Type B pancreatic cell (in vitro differentiated cells): ENCODE measurements at regions not wholly inside any gene's neighbourhood (a gene's known extent, or its start where the extent isn't known, plus 50 kb on each side); places are given as distances from the start of the nearest gene placed in this dataset.
A peak's percentile ranks its signal among the peaks of the same experiment; 100 is the strongest.
"Not testable (repeated sequence)": the region's sequence is repeated elsewhere in the genome, so short reads cannot be mapped to it uniquely, and the experiment has no call there.

Experiments
- DNase-seq: peaks from one replicate; pipeline ENCODE4 v3.0.0; 2021; ENCODE audit warnings: mixed read lengths; ENCODE audit not compliant: unreplicated experiment; ENCODE audit errors: extremely low spot score
- H3K27ac Mint-ChIP-seq: 2 replicates; pipeline ENCODE4 v1.8.0; 2021; ENCODE audit warnings: mild to moderate bottlenecking, mixed read lengths
- H3K27me3 Mint-ChIP-seq: 2 replicates; pipeline ENCODE4 v1.8.0; 2021; ENCODE audit warnings: mixed read lengths
- H3K36me3 Mint-ChIP-seq: 2 replicates; pipeline ENCODE4 v1.8.0; 2021; ENCODE audit warnings: mixed read lengths
- H3K4me1 Mint-ChIP-seq: one replicate; pipeline ENCODE4 v1.8.0; 2021; ENCODE audit warnings: mixed read lengths; ENCODE audit not compliant: unreplicated experiment
- H3K4me3 Mint-ChIP-seq: 2 replicates; pipeline ENCODE4 v1.8.0; 2021; ENCODE audit warnings: mild to moderate bottlenecking, mixed read lengths
- H3K9me3 Mint-ChIP-seq: 2 replicates; pipeline ENCODE4 v1.8.0; 2021; ENCODE audit warnings: mixed read lengths
- TF ChIP-seq, protein P1 (sequence below): fragments of 200-600 bp; sonication (generic); conservative IDR thresholded peaks from 2 replicates; pipeline ENCODE4 v1.5.0; 2021; ENCODE audit warnings: antibody characterized with exemption, mild to moderate bottlenecking

DNA sequence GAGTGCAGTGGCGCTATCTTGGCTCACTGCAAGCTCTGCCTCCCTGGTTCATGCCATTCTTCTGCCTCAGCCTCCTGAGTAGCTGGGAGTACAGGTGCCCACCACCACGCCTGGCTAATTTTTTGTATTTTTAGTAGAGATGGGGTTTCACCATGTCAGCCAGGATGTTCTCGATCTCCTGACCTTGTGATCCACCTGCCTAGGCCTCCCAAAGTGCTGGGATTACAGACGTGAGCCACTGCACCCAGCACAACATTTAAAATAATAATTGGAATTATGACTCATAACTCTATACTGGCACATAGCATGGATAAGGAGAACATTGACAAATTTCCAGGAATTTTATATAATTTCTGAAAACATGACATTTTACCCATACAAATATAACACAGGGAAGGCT is 54.2 kb downstream of the DBET start:
- not testable (repeated sequence) for H3K4me3 Mint-ChIP-seq, H3K27ac Mint-ChIP-seq, H3K4me1 Mint-ChIP-seq, H3K9me3 Mint-ChIP-seq, H3K36me3 Mint-ChIP-seq, H3K27me3 Mint-ChIP-seq
- DNase-seq = peak; percentile 16

- not testable (repeated sequence) for H3K4me1 Mint-ChIP-seq, H3K27ac Mint-ChIP-seq, H3K27me3 Mint-ChIP-seq, H3K4me3 Mint-ChIP-seq, H3K9me3 Mint-ChIP-seq, H3K36me3 Mint-ChIP-seq
- peak; percentile 13 for DNase-seq
These were observed 54.1 kb upstream of the DUX4 start for GRCh38 chr4:190119474-190119873.

- not testable (repeated sequence) for H3K27ac Mint-ChIP-seq, H3K27me3 Mint-ChIP-seq, H3K4me1 Mint-ChIP-seq, H3K4me3 Mint-ChIP-seq, H3K36me3 Mint-ChIP-seq, H3K9me3 Mint-ChIP-seq
- peak; percentile 27 for DNase-seq
These were observed 53.5 kb upstream of the DUX4 start for GRCh38 chr4:190120111-190120514.

GRCh38 chr4:190120537-190121001 is 53.0 kb upstream of the DUX4 start:
- H3K4me3 Mint-ChIP-seq, H3K4me1 Mint-ChIP-seq, H3K27me3 Mint-ChIP-seq, H3K36me3 Mint-ChIP-seq, H3K9me3 Mint-ChIP-seq, H3K27ac Mint-ChIP-seq: not testable (repeated sequence)
- TF ChIP-seq, protein P1, sequence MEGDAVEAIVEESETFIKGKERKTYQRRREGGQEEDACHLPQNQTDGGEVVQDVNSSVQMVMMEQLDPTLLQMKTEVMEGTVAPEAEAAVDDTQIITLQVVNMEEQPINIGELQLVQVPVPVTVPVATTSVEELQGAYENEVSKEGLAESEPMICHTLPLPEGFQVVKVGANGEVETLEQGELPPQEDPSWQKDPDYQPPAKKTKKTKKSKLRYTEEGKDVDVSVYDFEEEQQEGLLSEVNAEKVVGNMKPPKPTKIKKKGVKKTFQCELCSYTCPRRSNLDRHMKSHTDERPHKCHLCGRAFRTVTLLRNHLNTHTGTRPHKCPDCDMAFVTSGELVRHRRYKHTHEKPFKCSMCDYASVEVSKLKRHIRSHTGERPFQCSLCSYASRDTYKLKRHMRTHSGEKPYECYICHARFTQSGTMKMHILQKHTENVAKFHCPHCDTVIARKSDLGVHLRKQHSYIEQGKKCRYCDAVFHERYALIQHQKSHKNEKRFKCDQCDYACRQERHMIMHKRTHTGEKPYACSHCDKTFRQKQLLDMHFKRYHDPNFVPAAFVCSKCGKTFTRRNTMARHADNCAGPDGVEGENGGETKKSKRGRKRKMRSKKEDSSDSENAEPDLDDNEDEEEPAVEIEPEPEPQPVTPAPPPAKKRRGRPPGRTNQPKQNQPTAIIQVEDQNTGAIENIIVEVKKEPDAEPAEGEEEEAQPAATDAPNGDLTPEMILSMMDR = peak; percentile 54
- peak; percentile 67 for DNase-seq

DNA sequence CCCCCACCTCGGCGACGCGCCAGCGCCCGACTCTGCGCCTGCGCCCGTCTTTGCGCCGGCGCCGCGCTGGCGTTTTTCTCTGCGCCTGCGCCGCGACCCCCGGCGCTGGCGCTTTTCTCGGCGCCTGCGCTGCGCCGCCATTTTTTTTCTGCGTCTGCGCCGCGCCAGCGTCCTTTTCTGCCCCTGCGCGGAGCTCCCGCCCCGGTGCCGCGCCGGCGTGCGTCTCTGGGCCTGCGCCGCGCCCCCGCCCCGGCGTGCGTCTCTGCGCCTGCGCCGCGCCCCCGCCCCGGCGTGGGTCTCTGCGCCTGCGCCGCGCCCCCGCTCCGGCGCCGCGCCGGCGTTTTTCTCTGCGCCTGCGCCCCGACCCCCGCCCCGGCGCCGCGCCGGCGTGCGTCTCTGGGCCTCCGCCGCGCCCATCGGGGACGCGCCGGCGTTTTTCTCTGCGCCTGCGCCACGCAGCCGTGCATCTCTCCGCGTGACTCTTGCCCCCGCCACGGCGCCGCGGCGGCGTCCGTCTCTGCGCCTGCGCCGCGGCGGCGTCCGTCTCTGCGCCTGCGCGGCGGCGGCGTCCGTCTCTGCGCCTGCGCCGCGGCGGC is 52.4 kb upstream of the DUX4 start:
- H3K9me3 Mint-ChIP-seq, H3K36me3 Mint-ChIP-seq, H3K4me3 Mint-ChIP-seq, H3K27me3 Mint-ChIP-seq, H3K27ac Mint-ChIP-seq, H3K4me1 Mint-ChIP-seq: not testable (repeated sequence)
- DNase-seq = peak; percentile 44

GRCh38 chr4:190121759-190122158 is 51.8 kb upstream of the DUX4 start:
- Mint-ChIP-seq H3K36me3 (no peaks in the 10 kb centered on the region), H3K9me3 (no peaks in the 10 kb centered on the region), H3K4me1 (no peaks in the 10 kb centered on the region), H3K4me3 (no peak overlapping the region), H3K27ac (no peak overlapping the region), H3K27me3 (no peaks in the 10 kb centered on the region)
- TF ChIP-seq, protein P1 = no peak
- peak; percentile 60 for DNase-seq

DNA sequence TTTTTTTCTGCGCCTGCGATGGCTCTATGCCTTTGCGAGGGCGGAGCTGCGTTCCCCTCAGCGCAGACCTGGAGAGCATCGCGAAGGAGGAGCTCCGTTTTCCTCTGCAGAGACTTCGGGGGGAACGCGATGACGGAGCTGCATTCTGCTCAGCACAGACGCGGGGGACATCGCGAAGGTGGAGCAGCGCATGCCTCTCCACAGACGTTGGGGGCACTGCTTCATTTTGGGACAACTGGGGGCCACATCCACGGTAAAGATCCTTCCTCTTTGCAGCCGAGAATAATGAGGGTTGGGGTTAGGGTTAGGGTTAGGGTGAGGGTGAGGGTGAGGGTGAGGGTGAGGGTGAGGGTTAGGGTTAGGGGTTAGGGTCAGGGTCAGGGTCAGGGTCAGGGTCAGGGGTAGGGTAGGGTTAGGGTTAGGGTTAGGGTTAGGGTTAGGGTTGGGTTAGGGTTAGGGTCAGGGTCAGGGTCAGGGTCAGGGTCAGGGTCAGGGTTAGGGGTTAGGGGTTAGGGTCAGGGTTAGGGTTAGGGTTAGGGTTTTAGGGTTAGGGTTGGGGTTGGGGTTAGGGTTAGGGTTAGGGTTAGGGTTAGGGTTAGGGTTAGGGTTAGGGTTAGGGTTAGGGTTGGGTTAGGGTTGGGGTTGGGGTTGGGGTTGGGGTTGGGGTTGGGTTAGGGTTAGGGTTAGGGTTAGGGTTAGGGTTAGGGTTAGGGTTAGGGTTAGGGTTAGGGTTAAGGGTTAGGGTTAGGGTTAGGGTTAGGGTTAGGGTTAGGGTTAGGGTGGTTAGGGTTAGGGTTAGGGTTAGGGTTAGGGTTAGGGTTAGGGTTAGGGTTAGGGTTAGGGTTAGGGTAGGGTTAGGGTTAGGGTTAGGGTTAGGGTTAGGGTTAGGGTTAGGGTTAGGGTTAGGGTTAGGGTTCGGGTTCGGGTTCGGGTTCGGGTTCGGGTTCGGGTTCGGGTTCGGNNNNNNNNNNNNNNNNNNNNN is 51.1 kb upstream of the DUX4 start:
- not testable (repeated sequence) for H3K4me1 Mint-ChIP-seq, H3K27ac Mint-ChIP-seq, H3K9me3 Mint-ChIP-seq, H3K27me3 Mint-ChIP-seq, H3K36me3 Mint-ChIP-seq
- peak; percentile 71 for DNase-seq
- H3K4me3 Mint-ChIP-seq = peak overlapping the region; percentile 52
